Osteoblast (primary cell): ENCODE measurements at regions not wholly inside any gene's neighbourhood (a gene's known extent, or its start where the extent isn't known, plus 50 kb on each side); places are given as distances from the start of the nearest gene placed in this dataset.
A peak's percentile ranks its signal among the peaks of the same experiment; 100 is the strongest.

Experiments
- DNase-seq: peaks from one replicate; pipeline ENCODE4 v3.0.0; 2011; ENCODE audit warnings: low spot score, mixed read lengths; ENCODE audit not compliant: insufficient read length; ENCODE audit errors: missing footprints
- H2AFZ ChIP-seq: 2 replicates; pipeline ENCODE4 v1.6.0; 2011; ENCODE audit warnings: mild to moderate bottlenecking, low read length
- H3K27ac ChIP-seq: 2 replicates; pipeline ENCODE4 v1.5.1; 2011; ENCODE audit warnings: mild to moderate bottlenecking, low read depth, low read length, moderate library complexity
- H3K27me3 ChIP-seq: 2 replicates; pipeline ENCODE4 v1.6.0; 2012; ENCODE audit warnings: mild to moderate bottlenecking, control low read depth, inconsistent platforms, low read length, moderate library complexity; ENCODE audit not compliant: insufficient read depth
- H3K36me3 ChIP-seq: 2 replicates; pipeline ENCODE4 v1.5.1; 2011; ENCODE audit warnings: mild to moderate bottlenecking, low read length, control low read depth, moderate library complexity; ENCODE audit not compliant: insufficient read depth
- H3K4me1 ChIP-seq: 2 replicates; pipeline ENCODE4 v1.5.1; 2011; ENCODE audit warnings: mild to moderate bottlenecking, low read length, control low read depth, moderate library complexity; ENCODE audit not compliant: insufficient read depth
- H3K4me2 ChIP-seq: 2 replicates; pipeline ENCODE4 v1.6.0; 2011; ENCODE audit warnings: mild to moderate bottlenecking, low read length; ENCODE audit not compliant: insufficient read depth
- H3K4me3 ChIP-seq: fragments of 200-600 bp; sonication (generic); 3 replicates; pipeline ENCODE4 v1.5.1; 2012; ENCODE audit warnings: mild to moderate bottlenecking, low read length, inconsistent platforms; ENCODE audit not compliant: insufficient read depth
- H3K79me2 ChIP-seq: 2 replicates; pipeline ENCODE4 v1.6.0; 2012; ENCODE audit warnings: mild to moderate bottlenecking, low read length, control low read depth, inconsistent platforms; ENCODE audit not compliant: insufficient read depth
- H3K9me3 ChIP-seq: 2 replicates; pipeline ENCODE4 v1.5.1; 2011; ENCODE audit warnings: low read depth, low read length, control low read depth
- H4K20me1 ChIP-seq: 2 replicates; pipeline ENCODE4 v1.6.0; 2012; ENCODE audit warnings: mild to moderate bottlenecking, low read length, control low read depth; ENCODE audit not compliant: insufficient read depth
- CTCF ChIP-seq: IDR thresholded peaks from 2 replicates; pipeline ENCODE4 v1.5.1; 2011; ENCODE audit warnings: mild to moderate bottlenecking, low read depth, low read length, moderate library complexity; ENCODE audit errors: extremely low read depth

DNA sequence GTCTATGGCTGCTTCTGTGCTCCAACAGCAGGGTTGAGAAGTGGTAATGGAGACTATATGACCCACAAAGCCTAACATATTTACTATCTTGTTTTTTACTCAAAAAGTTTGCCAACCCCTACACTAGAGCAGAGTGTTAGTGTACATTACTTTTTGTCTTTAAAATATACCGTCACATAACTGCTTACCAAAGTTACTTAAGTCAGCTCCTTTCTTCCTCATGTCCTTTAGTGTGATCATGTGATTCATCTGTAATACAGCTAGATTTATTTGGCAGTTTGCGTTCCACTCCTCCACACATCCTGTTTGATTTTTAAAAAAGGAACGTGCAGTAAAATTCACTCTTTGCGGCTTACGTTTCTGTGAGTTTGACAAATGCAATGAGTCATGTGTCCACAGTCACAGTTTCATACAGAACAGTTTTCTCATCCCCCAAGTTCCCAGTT is 162.4 kb upstream of the GPRIN3 start:
- peak overlapping the region; percentile 75 for H3K4me2 ChIP-seq
- H4K20me1 ChIP-seq, result no peaks in the 10 kb centered on the region
- H2AFZ ChIP-seq, result peak overlapping the region; percentile 86
- no peak for TF ChIP-seq CTCF
- H3K79me2 ChIP-seq, result no peaks in the 10 kb centered on the region
- peak overlapping the region; percentile 38 for H3K4me3 ChIP-seq
- H3K4me1 ChIP-seq, result peaks cover 16% of the 10 kb centered on the region
- DNase-seq, result no peak
- H3K9me3 ChIP-seq, result no peaks in the 10 kb centered on the region
- H3K27me3 ChIP-seq, result no peaks in the 10 kb centered on the region
- no peaks in the 10 kb centered on the region for H3K36me3 ChIP-seq
- H3K27ac ChIP-seq, result peak overlapping the region; percentile 94

DNA sequence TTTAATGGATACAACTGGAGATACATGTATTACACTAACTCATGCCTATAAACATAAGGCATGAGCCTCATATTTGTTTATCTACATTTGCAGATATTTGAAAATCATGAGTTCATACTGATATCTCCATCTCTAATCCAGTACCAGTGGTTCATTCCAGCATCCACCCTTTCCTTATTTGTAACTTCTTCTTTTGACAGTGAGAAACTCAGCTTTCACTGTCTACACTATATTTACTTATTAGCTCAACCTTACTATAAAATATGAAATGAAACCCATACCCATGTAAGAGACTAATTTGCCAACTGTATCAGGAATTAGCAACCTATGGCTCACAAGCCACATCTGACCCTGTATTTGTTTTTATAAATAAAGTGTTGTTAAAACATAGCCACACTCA is 161.9 kb upstream of the GPRIN3 start:
- Histone ChIP-seq H3K4me2 (peak overlapping the region; percentile 75), H3K79me2 (no peaks in the 10 kb centered on the region), H4K20me1 (no peaks in the 10 kb centered on the region), H3K4me3 (peak overlapping the region; percentile 38), H3K27ac (peak overlapping the region; percentile 94), H3K9me3 (no peaks in the 10 kb centered on the region), H3K36me3 (no peaks in the 10 kb centered on the region), H3K4me1 (peaks cover 16% of the 10 kb centered on the region), H2AFZ (peak overlapping the region; percentile 86), H3K27me3 (no peaks in the 10 kb centered on the region)
- no peak for DNase-seq
- no peak for TF ChIP-seq CTCF

DNA sequence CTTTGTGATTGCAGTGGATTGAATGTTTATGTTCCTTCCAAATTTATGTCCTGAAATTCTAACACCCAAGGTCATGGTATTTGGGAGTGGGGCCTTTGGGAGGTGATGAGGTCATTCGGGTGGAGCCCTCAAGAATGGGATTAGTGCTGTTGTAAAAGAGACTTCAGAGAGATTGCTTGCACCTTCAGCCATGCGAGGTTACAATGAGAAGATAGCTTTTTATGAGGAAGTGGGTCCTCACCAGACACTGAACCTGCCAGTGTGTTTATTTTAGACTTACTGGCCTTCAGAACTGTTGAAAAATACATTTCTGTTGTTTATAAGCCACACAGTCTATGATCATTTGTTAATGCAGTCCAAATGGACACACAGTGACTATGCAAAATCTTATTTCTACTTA is 161.0 kb upstream of the GPRIN3 start:
- TF ChIP-seq CTCF, result no peak
- DNase-seq, result no peak
- Histone ChIP-seq H3K79me2 (no peaks in the 10 kb centered on the region), H3K27ac (peak overlapping the region; percentile 94), H4K20me1 (no peaks in the 10 kb centered on the region), H3K27me3 (no peaks in the 10 kb centered on the region), H3K4me3 (no peak overlapping the region), H3K36me3 (no peaks in the 10 kb centered on the region), H3K4me1 (peaks cover 16% of the 10 kb centered on the region), H3K4me2 (no peak overlapping the region), H3K9me3 (no peaks in the 10 kb centered on the region), H2AFZ (peak overlapping the region; percentile 83)

GRCh38 chr4:89463341-89463740 is 155.7 kb upstream of the GPRIN3 start:
- Histone ChIP-seq H3K4me3 (no peak overlapping the region), H3K36me3 (no peaks in the 10 kb centered on the region), H3K4me2 (no peak overlapping the region), H3K9me3 (no peaks in the 10 kb centered on the region), H2AFZ (no peak overlapping the region), H3K27me3 (no peaks in the 10 kb centered on the region), H3K4me1 (no peaks in the 10 kb centered on the region), H3K79me2 (no peaks in the 10 kb centered on the region), H3K27ac (no peak overlapping the region), H4K20me1 (no peaks in the 10 kb centered on the region)
- no peak for TF ChIP-seq CTCF
- DNase-seq, result no peak
